Body of pancreas (tissue), 4 donors: ENCODE measurements at regions not wholly inside any gene's neighbourhood (a gene's known extent, or its start where the extent isn't known, plus 50 kb on each side); places are given as distances from the start of the nearest gene placed in this dataset.
A peak's percentile ranks its signal among the peaks of the same experiment; 100 is the strongest.

Experiments used
- ATAC-seq: fragments of 150-250 bp; one replicate; pipeline ENCODE4 v1.9.1; 2016
- DNase-seq, 4 donors: peaks; one replicate each; pipeline ENCODE4 v3.0.0-alpha.2; 2019
- H3K27ac ChIP-seq, 4 donors: fragments of 200-600 bp; sonication (generic); 1 replicate in 3 of 4; 2 replicates in 1 of 4; pipeline versions ENCODE4 v1.5.1 to v1.6.1; 2016 to 2019; ENCODE audit warnings: mild to moderate bottlenecking in 1 of 4, mixed read lengths in 1 of 4, moderate library complexity in 1 of 4
- H3K27me3 ChIP-seq, 2 donors: fragments of 200-600 bp; sonication (generic); one replicate each; pipeline ENCODE4 v1.6.0; 2016; ENCODE audit warnings: mild to moderate bottlenecking in 1 of 2
- H3K36me3 ChIP-seq, 2 donors: fragments of 200-600 bp; sonication (generic); replicated peaks in 1 of 2; 2 replicates each; pipeline ENCODE4 v1.5.1; 2016; ENCODE audit warnings: low read depth in 2 of 2; ENCODE audit not compliant: insufficient read depth in 1 of 2
- H3K4me1 ChIP-seq: fragments of 200-600 bp; sonication (generic); one replicate; pipeline ENCODE4 v1.6.0; 2016
- H3K4me3 ChIP-seq, 2 donors: fragments of 200-600 bp; sonication (generic); 1 replicate in 1 of 2; 2 replicates in 1 of 2; pipeline ENCODE4 v1.5.1; 2016 to 2019
- H3K9me3 ChIP-seq, 3 donors: fragments of 200-600 bp; sonication (generic); 1 replicate in 2 of 3; 2 replicates in 1 of 3; pipeline ENCODE4 v1.5.1; 2016
- CTCF ChIP-seq, 7 experiments: fragments of 450-650 bp in 4 of 7; fragments of 200-600 bp in 3 of 7; sonication (generic) in 3 of 7; IDR thresholded peaks; one replicate each; pipeline ENCODE4 v1.5.1; 2016 to 2019; ENCODE audit warnings: antibody characterized with exemption in 7 of 7
- POLR2A ChIP-seq, 3 donors: fragments of 450-650 bp; IDR thresholded peaks; one replicate each; pipeline ENCODE4 v1.6.1; 2016; ENCODE audit warnings: antibody characterized with exemption in 3 of 3, mild to moderate bottlenecking in 2 of 3
- WGBS, 2 donors: methylation state at CpG; one replicate each; pipeline ENCODE4 v1.1.5; 2017; 5-methylcytosine and 5-hydroxymethylcytosine counted together
- intact Hi-C: fragments of 100-400 bp; cut with DNase I; formaldehyde crosslinking; loops from one replicate; pipeline ENCODE4 v1.15.1; 2023

GRCh38 chr9:7236186-7236585 lies 478.4 kb downstream of the KDM4C start:
- Histone ChIP-seq H3K4me3 (no peak overlapping the region), H3K27ac (no peak overlapping the region), H3K4me1 (no peaks in the 10 kb centered on the region), H3K9me3 (no peaks in the 10 kb centered on the region), H3K36me3 (no peaks in the 10 kb centered on the region), H3K27me3 (no peaks in the 10 kb centered on the region)
- DNase-seq, result no peak
- intact Hi-C loops, result no loop called here
- WGBS, 2 donors, result 78 to 82% methylated on average over 5 of the region's 5 CpGs
- ATAC-seq, result no peak
- TF ChIP-seq POLR2A (IDR thresholded peaks at IDR 0.05), result no peak
- no peak for TF ChIP-seq CTCF (IDR thresholded peaks at IDR 0.05)

DNA sequence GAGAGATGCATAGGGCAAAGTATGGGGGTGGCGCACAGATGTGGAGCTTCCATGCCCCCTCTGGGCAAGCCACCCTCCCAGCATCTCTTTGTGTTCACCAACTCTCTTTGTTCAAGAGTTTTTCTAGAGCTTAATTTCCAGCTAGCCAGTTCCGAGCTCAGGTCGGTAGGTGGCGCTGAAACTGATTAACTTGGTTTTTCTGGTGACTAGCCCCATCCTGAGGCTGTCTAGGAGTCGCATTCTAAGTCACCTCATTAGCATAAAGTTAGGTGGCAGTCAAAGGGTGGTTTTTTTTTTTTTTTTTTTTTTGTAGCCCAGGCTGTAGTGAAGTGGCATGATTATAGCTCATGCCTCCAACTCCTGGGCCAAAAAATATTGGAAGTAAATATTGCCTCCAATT lies 476.4 kb downstream of the KDM4C start:
- no peak for ATAC-seq
- Histone ChIP-seq H3K36me3 (no peaks in the 10 kb centered on the region), H3K4me1 (no peaks in the 10 kb centered on the region), H3K27me3 (no peaks in the 10 kb centered on the region), H3K9me3 (no peaks in the 10 kb centered on the region), H3K4me3 (no peak overlapping the region), H3K27ac (no peak overlapping the region)
- WGBS, 2 donors, result 34 to 48% methylated on average over 5 of the region's 5 CpGs
- peak in 4 of 7 experiments; percentile 14 to 31 (median 16) for TF ChIP-seq CTCF (IDR thresholded peaks at IDR 0.05)
- no peak for TF ChIP-seq POLR2A (IDR thresholded peaks at IDR 0.05)
- DNase-seq, result peak in 2 of 4 donors; percentile 10 to 24
- intact Hi-C loops, result no loop called here

DNA sequence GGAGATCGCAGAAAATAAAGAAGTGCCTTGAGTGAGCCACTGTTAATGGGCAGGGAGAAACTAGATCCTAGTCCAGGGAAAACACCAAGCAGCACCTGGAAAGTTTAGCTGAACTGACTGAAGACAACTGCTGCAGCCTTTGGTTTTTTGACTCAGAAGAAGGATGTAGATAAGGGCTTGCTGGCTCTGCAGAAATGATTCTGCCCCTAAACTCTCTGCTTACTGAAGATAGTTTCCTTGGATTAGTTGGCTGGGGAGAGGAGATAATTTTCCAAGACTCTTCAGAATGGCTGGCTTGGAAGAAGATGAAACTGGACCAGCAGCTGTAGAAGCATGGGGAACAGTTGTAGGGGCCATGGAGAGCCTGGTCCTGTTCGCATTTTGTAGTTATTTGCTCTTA lies 471.8 kb downstream of the KDM4C start:
- H3K36me3 ChIP-seq, result no peaks in the 10 kb centered on the region
- TF ChIP-seq POLR2A (IDR thresholded peaks at IDR 0.05) (no peak), CTCF (IDR thresholded peaks at IDR 0.05) (no peak)
- H3K9me3 ChIP-seq, result no peaks in the 10 kb centered on the region
- WGBS, 2 donors, result 85 to 86% methylated on average over 2 of the region's 2 CpGs
- DNase-seq (no peak), ATAC-seq (no peak)
- no peak overlapping the region for H3K27ac ChIP-seq
- no peak overlapping the region for H3K4me3 ChIP-seq
- no peaks in the 10 kb centered on the region for H3K4me1 ChIP-seq
- intact Hi-C loops, result no loop called here
- no peaks in the 10 kb centered on the region for H3K27me3 ChIP-seq

DNA sequence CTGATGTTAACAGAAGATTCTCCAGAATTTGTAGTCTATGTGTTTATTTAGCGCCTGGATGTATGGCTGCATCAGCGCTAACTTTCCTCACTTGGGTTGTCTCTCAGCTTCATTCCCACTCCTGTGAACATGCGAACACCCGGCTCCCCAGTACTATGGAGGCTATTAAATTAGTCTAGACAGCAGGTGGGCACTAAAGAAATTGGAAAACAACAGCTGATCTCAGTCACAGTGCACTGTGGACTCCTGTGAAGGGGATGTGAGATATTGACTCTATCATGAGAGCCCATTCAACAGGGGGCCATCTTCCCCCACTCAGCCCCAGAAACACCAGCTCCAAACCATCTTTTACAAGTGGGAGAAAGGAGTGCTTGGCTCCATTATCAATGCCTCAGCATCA lies 471.0 kb downstream of the KDM4C start:
- intact Hi-C loops, result no loop called here
- H3K27me3 ChIP-seq, result no peaks in the 10 kb centered on the region
- H3K4me1 ChIP-seq, result no peaks in the 10 kb centered on the region
- H3K9me3 ChIP-seq, result no peaks in the 10 kb centered on the region
- no peak overlapping the region for H3K4me3 ChIP-seq
- no peak for ATAC-seq
- no peak overlapping the region for H3K27ac ChIP-seq
- DNase-seq, result no peak
- 83 to 87% methylated on average over 4 of the region's 4 CpGs for WGBS, 2 donors
- TF ChIP-seq POLR2A (IDR thresholded peaks at IDR 0.05) (no peak), CTCF (IDR thresholded peaks at IDR 0.05) (no peak)
- no peaks in the 10 kb centered on the region for H3K36me3 ChIP-seq

- 70 to 79% methylated on average over 8 of the region's 8 CpGs for WGBS, 2 donors
- no peaks in the 10 kb centered on the region for H3K9me3 ChIP-seq
- ATAC-seq (no peak), DNase-seq (no peak)
- no peak overlapping the region for H3K4me3 ChIP-seq
- no peaks in the 10 kb centered on the region for H3K4me1 ChIP-seq
- H3K27ac ChIP-seq, result no peak overlapping the region
- TF ChIP-seq POLR2A (IDR thresholded peaks at IDR 0.05), result no peak
- TF ChIP-seq CTCF (IDR thresholded peaks at IDR 0.05), result no peak
- no peaks in the 10 kb centered on the region for H3K27me3 ChIP-seq
- intact Hi-C loops, result no loop called here
- H3K36me3 ChIP-seq, result no peaks in the 10 kb centered on the region
Observed at GRCh38 chr9:7227951-7228350, 470.2 kb downstream of the KDM4C start.
